ENCODE measurements at regions not wholly inside any gene's neighbourhood (a gene's known extent, or its start where the extent isn't known, plus 50 kb on each side); places are given as distances from the start of the nearest gene placed in this dataset.
"Not testable (repeated sequence)": the region's sequence is repeated elsewhere in the genome, so short reads cannot be mapped to it uniquely, and the experiment has no call there.

GRCh38 chr12:85423947-85424346 lies 143.9 kb downstream of the ALX1 start:
- intact Hi-C loops (cut with DNase I) = no loop called here
- ATAC-seq = no peak
- no peak for DNase-seq (ENCODE audit: low spot score)

DNA sequence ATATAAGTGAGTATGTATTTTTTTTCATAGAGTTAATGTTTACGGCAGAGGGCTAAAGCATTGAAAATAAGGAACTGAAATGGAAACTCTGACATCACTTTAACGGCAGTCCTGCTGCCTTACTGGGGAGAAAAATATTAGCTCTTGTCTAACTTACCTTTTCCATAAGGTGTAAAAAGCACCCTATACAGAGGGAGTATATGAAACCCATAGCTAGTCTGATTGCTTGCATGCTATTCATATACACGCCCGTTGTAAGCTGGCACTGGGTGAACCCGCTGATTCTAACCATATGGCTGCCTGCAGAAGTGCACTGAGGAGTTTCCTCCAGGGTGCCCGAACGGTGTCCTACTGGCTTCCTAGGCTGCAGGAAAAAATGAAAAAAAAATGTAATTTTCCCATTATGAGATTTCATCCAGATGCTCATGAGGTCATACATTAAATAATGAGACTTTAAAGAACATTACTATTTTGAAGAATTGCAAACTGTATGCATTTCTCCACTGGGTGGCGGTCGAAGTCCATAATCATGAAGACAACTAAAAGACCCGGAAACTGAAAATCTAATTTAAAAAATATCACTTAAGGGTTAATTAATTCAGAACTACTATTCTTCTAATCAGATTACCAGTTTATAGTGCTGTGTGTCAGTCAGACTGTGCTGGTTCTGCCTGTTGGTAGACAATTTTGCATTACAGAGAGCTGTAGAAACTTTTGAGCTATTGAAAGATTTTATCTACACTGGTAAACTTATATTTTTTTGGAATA lies 144.7 kb downstream of the ALX1 start:
- intact Hi-C loops (cut with DNase I) = no loop called here
- DNase-seq (ENCODE audit: low spot score) (no peak), ATAC-seq (peak; percentile 55)

GRCh38 chr12:85425349-85425612 lies 145.3 kb downstream of the ALX1 start:
- no peak for DNase-seq (ENCODE audit: low spot score)
- no peak for ATAC-seq
- intact Hi-C loops (cut with DNase I) = no loop called here

GRCh38 chr12:85425926-85426325 lies 145.9 kb downstream of the ALX1 start:
- no peak for DNase-seq (ENCODE audit: low spot score)
- ATAC-seq = no peak
- intact Hi-C loops (cut with DNase I) = no loop called here

DNA sequence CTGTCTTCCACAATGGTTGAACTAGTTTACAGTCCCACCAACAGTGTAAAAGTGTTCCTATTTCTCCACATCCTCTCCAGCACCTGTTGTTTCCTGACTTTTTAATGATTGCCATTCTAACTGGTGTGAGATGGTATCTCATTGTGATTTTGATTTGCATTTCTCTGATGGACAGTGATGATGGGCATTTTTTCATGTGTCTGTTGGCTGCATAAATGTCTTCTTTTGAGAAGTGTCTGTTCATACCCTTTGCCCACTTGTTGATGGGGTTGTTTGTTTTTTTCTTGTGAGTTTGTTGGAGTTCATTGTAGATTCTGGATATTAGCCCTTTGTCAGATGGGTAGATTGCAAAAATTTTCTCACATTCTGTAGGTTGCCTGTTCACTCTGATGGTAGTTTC lies 153.1 kb downstream of the ALX1 start:
- ATAC-seq; DNase-seq (ENCODE audit: low spot score); intact Hi-C loops (cut with DNase I): not testable (repeated sequence)

- intact Hi-C loops (cut with DNase I) = no loop called here
- no peak for ATAC-seq
These were observed 160.3 kb downstream of the ALX1 start for GRCh38 chr12:85440271-85440670.

DNA sequence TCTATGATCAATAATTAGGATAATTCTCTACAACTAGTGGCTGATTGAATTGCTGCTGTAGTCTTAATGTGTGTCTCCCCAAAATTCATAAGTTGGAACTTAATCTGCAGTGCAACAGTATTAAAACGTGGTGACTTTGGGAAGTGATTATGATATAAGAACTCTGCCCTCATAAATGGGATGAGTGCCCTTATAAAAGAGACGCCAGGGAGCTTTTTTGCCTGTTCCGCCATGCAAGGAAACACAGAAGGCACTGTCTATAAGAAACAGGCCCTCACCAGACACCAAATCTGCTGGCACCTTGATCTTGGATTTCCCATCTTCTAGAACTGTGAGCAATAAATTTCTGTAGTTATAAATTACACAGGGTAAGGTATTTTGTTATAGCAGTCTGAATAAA lies 161.0 kb downstream of the ALX1 start:
- intact Hi-C loops (cut with DNase I) = no loop called here
- ATAC-seq (no peak), DNase-seq (ENCODE audit: low spot score) (no peak)

More at GRCh38 chr12:85440271-85440670, 160.3 kb downstream of the ALX1 start:
- no peak for DNase-seq (ENCODE audit: low spot score)

- peak; percentile 44 for ATAC-seq
- intact Hi-C loops (cut with DNase I) = no loop called here
These were observed 161.7 kb downstream of the ALX1 start for GRCh38 chr12:85441741-85442140.

GRCh38 chr12:85445060-85445938 lies 165.3 kb downstream of the ALX1 start:
- ATAC-seq = no peak
- intact Hi-C loops (cut with DNase I) = no loop called here
- DNase-seq (ENCODE audit: low spot score) = no peak

More at GRCh38 chr12:85441741-85442140, 161.7 kb downstream of the ALX1 start:
- DNase-seq (ENCODE audit: low spot score) = no peak

GRCh38 chr12:85448031-85448430 lies 168.0 kb downstream of the ALX1 start:
- ATAC-seq (no peak), DNase-seq (ENCODE audit: low spot score) (no peak)
- intact Hi-C loops (cut with DNase I) = no loop called here

- ATAC-seq (no peak), DNase-seq (ENCODE audit: low spot score) (no peak)
- intact Hi-C loops (cut with DNase I) = no loop called here
These were observed 168.6 kb downstream of the ALX1 start for GRCh38 chr12:85448548-85449139.

DNA sequence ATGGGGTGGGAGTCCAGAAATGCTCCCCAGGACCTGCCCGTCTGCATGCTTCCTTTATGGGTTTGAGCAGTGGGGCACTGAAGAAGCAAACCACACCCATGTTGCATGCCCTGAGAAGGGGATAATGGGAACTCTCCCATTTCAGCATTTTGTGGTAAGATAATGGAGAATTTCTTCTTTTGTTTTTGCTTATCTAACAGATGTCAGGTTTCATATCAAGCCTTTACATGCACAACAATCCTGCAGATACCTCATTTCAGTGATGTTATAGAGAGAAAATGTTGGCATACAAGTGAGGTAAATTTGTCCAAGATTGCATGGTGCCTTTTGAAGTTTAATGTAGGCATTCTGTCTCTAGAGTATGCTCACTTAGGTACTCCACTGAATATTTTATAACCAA lies 177.0 kb downstream of the ALX1 start:
- ATAC-seq = no peak
- intact Hi-C loops (cut with DNase I) = no loop called here
- DNase-seq (ENCODE audit: low spot score) = no peak

- no peak for DNase-seq (ENCODE audit: low spot score)
- no peak for ATAC-seq
- intact Hi-C loops (cut with DNase I) = no loop called here
These were observed 181.1 kb downstream of the ALX1 start for GRCh38 chr12:85461127-85461526.

- ATAC-seq (no peak), DNase-seq (ENCODE audit: low spot score) (no peak)
- intact Hi-C loops (cut with DNase I) = no loop called here
These were observed 182.9 kb downstream of the ALX1 start for GRCh38 chr12:85462888-85463287.

DNA sequence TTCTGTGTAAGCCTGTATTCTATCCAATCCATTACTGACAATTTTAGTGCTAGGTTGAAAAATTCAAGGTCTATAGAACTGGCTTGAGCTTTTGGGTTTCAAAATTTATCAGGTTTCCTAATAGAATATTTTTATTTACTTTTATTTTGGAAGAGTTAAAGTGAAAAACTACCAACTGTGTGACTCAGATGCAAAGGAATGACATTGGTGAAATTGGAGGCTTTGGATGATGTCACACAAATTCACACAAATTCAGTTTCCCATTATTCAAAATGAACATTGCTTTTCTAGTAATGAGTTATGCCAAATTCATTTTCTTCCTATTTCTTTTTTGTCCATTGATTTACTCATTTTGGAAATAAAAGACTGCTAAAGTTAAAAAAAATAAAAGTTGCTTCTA lies 186.9 kb downstream of the ALX1 start:
- intact Hi-C loops (cut with DNase I) = no loop called here
- ATAC-seq (no peak), DNase-seq (ENCODE audit: low spot score) (no peak)

DNA sequence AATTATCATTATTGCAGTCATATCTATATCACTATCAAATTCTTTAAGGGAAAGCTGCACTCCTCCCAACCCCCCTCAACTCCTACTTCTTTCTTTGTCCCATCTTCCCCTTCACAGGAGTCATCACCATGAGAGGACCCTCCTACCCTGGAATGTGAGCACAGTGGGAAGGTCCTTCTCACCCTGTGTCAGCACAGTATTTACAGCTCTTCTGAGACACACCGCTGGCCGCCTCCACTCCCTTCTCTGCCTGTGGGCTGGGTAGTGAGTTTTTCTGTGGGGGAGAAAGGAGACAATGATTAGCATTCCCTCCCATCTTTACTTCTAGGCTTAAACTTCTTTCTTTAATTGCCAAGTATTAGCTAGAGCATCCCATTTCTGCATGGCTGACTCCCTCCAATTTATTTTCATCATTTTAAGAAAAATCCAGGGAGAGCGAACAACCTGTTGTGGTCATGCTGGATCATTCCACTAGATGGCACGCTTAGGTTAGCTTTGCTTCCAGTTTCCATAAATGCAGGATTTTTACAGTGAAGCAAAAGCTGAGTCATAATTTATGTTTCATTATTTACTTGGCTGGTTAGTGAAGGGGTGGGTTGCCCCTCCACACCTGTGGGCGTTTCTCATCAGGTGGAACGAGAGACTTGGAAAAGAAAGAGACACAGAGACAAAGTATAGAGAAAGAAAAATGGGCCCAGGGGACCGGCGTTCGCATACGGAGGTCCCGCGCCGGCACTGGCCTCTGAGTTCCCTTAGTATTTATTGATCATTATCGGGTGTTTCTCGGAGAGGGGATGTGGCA lies 188.5 kb downstream of the ALX1 start:
- ATAC-seq (peak; percentile 76), DNase-seq (ENCODE audit: low spot score) (no peak)
- intact Hi-C loops (cut with DNase I) = no loop called here

DNA sequence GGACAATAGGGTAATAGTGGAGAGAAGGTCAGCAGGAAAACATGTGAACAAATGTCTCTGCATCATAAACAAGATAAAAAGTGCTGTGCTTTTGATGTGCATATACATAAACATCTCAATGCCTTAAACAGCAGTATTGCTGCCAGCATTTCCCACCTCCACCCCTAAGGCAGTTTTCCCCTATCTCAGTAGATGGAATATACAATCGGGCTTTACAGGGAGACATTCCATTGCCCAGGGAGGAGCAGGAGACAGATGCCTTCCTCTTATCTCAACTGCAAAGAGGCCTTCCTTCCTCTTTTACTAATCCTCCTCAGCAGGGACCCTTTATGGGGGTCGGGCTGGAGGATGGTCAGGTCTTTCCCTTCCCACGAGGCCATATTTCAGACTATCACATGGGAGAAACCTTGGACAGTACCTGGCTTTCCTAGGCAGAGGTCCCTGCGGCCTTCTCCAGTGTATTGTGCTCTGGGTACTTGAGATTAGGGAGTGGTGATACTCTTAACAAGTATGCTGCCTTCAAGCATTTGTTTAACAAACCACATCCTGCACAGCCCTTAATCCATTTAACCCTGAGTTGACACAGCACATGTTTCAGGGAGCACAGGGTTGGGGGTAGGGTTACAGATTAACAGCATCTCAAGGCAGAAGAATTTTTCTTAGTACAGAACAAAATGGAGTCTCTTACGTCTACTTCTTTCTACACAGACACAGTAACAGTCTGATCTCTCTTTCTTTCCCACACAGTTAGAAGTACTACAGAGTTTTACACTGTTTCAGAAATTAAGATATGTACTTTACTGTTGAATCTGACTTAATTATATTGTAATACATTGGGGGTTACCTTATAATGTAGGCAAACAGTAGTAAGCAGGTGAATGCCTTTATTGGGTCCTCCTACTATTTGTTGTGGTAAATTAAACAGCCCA lies 189.4 kb downstream of the ALX1 start:
- intact Hi-C loops (cut with DNase I); ATAC-seq; DNase-seq (ENCODE audit: low spot score): not testable (repeated sequence)

DNA sequence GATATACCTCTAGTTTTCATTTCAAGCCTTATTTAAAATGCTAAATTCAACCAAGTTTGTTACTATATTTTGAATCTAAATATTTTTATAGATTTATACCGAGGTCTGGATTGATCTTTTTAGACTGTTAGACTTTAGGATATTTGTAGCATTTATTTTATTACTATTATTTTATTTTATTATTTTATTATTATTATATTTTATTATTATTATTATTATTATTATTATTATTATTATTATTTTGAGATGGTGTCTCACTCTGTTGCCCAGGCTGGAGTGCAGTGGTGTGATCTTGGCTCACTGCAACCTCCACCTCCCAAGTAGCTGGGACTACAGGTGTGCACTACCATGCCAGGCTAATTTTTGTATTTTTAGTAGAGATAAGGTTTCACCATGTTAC lies 195.3 kb downstream of the ALX1 start:
- intact Hi-C loops (cut with DNase I); DNase-seq (ENCODE audit: low spot score); ATAC-seq: not testable (repeated sequence)

Measured in sciatic nerve (tissue), 2 donors.